SK-N-SH (cell line): ENCODE measurements at regions not wholly inside any gene's neighbourhood (a gene's known extent, or its start where the extent isn't known, plus 50 kb on each side); places are given as distances from the start of the nearest gene placed in this dataset.

Experiments used
- small RNA-seq, 7 experiments: library from RNA; depleted of rRNA; stranded (forward); fragments of <200 nt; gene quantifications; one replicate each; pipeline ENCODE3, GENCODE V24; 2012

Small RNA genes lying in the stretch of these regions (small RNA-seq; reads per million reads assigned to genes)
- 0 reads per million in 7 experiments for gene AC061975.2
